T-cell (primary cell): ENCODE measurements at regions not wholly inside any gene's neighbourhood (a gene's known extent, or its start where the extent isn't known, plus 50 kb on each side); places are given as distances from the start of the nearest gene placed in this dataset.
A peak's percentile ranks its signal among the peaks of the same experiment; 100 is the strongest.

Source experiments
- ATAC-seq, 4 experiments: fragments of 200-7000 bp in 3 of 4; fragments of 150-1000 bp in 1 of 4; cut with Tn5 transposase; replicated peaks in 1 of 4; 1 replicate in 3 of 4; 2 replicates in 1 of 4; pipeline ENCODE4 v1.10.0; 2021; ENCODE audit warnings: moderate library complexity in 3 of 4, mild to moderate bottlenecking in 2 of 4, moderate number of reproducible peaks in 1 of 4
- CTCF ChIA-PET, 2 donors: fragments of 300-600 bp; sonication (Branson Sonifier 250); formaldehyde crosslinking; loops; one replicate each; lab custom pipeline; 2022; ENCODE audit warnings: antibody characterized with exemption in 2 of 2; lab: Charles Lee
- POLR2A ChIA-PET, 2 donors: fragments of 300-600 bp; sonication (Branson Sonifier 250); formaldehyde crosslinking; loops; one replicate each; lab custom pipeline; 2022; ENCODE audit warnings: antibody characterized with exemption in 2 of 2; lab: Charles Lee
- DNase-seq, 35 experiments: peaks; one replicate each; pipeline versions ENCODE4 v3.0.0 to v3.0.0-alpha.2; 2013 to 2023
- H3K27ac ChIP-seq: one replicate; pipeline ENCODE4 v1.5.1; 2013; ENCODE audit warnings: low read length
- H3K27me3 ChIP-seq, 2 experiments: replicated peaks in 1 of 2; 1 replicate in 1 of 2; 2 replicates in 1 of 2; pipeline versions ENCODE4 v1.6.1 to v1.7.0; 2013; ENCODE audit warnings: low read length in 1 of 2, mixed read lengths in 1 of 2; ENCODE audit not compliant: control insufficient read depth in 2 of 2, insufficient read depth in 2 of 2; ENCODE audit errors: extremely low read depth in 1 of 2
- H3K36me3 ChIP-seq, 2 donors: 1 replicate in 1 of 2; 2 replicates in 1 of 2; pipeline versions ENCODE4 v1.6.1 to v1.7.0; 2013; ENCODE audit warnings: low read length in 1 of 2; ENCODE audit not compliant: control insufficient read depth in 2 of 2, insufficient read depth in 1 of 2; ENCODE audit errors: extremely low read depth in 1 of 2
- H3K4me1 ChIP-seq, 2 experiments: 1 replicate in 1 of 2; 2 replicates in 1 of 2; pipeline versions ENCODE4 v1.6.1 to v1.7.0; 2013; ENCODE audit warnings: low read length in 2 of 2, mixed read lengths in 1 of 2; ENCODE audit not compliant: insufficient read depth in 2 of 2, control insufficient read depth in 1 of 2; ENCODE audit errors: extremely low read depth in 1 of 2
- H3K4me3 ChIP-seq, 2 donors: 1 replicate in 1 of 2; 2 replicates in 1 of 2; pipeline versions ENCODE4 v1.5.1 to v1.7.0; 2013; ENCODE audit warnings: mild to moderate bottlenecking in 2 of 2, low read length in 1 of 2, moderate library complexity in 1 of 2; ENCODE audit not compliant: control insufficient read depth in 1 of 2; ENCODE audit errors: extremely low read depth in 1 of 2
- H3K9me3 ChIP-seq: 2 replicates; pipeline ENCODE4 v1.7.0; 2013
- H3K27ac Mint-ChIP-seq, 2 donors: one replicate each; pipeline ENCODE4 v1.8.0; 2020 to 2021; ENCODE audit warnings: mild to moderate bottlenecking in 2 of 2, mixed read lengths in 2 of 2
- H3K27me3 Mint-ChIP-seq, 2 donors: one replicate each; pipeline ENCODE4 v1.8.0; 2021 to 2022; ENCODE audit warnings: mixed read lengths in 2 of 2
- H3K36me3 Mint-ChIP-seq: one replicate; pipeline ENCODE4 v1.8.0; 2021; ENCODE audit warnings: mixed read lengths
- H3K4me1 Mint-ChIP-seq, 3 donors: one replicate each; pipeline ENCODE4 v1.8.0; 2020 to 2022; ENCODE audit warnings: mixed read lengths in 3 of 3, mild to moderate bottlenecking in 1 of 3
- H3K4me3 Mint-ChIP-seq, 3 donors: one replicate each; pipeline ENCODE4 v1.8.0; 2020 to 2022; ENCODE audit warnings: mild to moderate bottlenecking in 3 of 3, mixed read lengths in 3 of 3, moderate library complexity in 3 of 3
- H3K9me3 Mint-ChIP-seq, 3 donors: one replicate each; pipeline ENCODE4 v1.8.0; 2020 to 2022; ENCODE audit warnings: mixed read lengths in 3 of 3
- WGBS: methylation state at CpG from one replicate; pipeline ENCODE4 v1.1.5; 2013; ENCODE audit warnings: missing lambda C conversion rate; ENCODE audit not compliant: insufficient coverage; 5-methylcytosine and 5-hydroxymethylcytosine counted together

DNA sequence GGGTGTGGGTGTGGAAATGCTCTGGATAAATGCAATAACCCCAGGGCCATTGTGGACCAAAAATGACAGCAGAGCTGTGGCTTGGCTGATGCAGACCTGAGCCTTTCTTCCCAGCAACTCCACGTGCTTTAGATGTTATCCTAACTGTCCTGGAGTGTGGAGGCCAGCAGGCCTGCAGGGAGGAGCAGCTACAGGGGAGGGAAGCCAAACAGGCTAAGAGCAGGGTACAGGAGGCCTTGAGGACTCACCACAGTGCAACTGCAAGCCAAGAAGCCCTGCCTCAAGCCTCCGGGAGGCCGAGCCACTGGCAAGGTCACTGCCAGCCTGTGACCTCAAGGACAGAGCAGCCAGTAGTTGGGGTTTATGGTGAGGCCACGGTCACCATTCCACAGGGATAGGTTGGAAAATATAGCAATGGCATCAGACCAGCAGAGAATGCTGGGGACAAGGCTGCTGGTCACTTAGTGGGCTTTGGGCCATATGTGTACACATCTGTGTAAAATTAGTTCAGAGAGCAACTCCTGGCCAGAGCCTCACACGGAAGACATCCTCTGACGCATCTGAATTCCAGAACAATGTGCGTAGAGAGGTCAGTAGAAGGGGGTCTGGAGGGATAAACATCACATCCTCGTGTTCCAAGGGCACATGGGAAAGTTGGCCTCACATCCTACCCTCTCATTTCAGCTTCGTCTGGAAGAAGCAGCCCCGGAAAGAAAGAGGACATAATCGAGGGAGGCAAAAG, 76.2 kb upstream of the UPP2 start:
- DNase-seq: no peak
- H3K4me3 ChIP-seq: no peak overlapping the region
- Mint-ChIP-seq H3K9me3 (no peaks in the 10 kb centered on the region), H3K36me3 (no peaks in the 10 kb centered on the region), H3K4me3 (no peak overlapping the region), H3K27ac (no peak overlapping the region), H3K27me3 (peaks cover 0 to 6% of the 10 kb centered on the region in 2 donors), H3K4me1 (peaks cover 9 to 11% (median 10%) of the 10 kb centered on the region in 3 donors)
- peaks cover 0 to 3% of the 10 kb centered on the region in 2 experiments for H3K27me3 ChIP-seq
- no peak overlapping the region for H3K27ac ChIP-seq
- no peaks in the 10 kb centered on the region for H3K9me3 ChIP-seq
- ChIA-PET CTCF (interaction anchor here (0.5 to 4.4 kb wide), 13 partner anchors 7 to 1567 kb away, joined by 3 to 57 read pairs (median 5); no protein-coding TSS in a partner anchor), POLR2A (no interaction called here)
- 83% methylated on average over 5 of the region's 11 CpGs for WGBS
- no peaks in the 10 kb centered on the region for H3K36me3 ChIP-seq
- ATAC-seq: no peak
- H3K4me1 ChIP-seq: peaks cover 0 to 5% of the 10 kb centered on the region in 2 experiments

- H3K27me3 Mint-ChIP-seq: peaks cover 0 to 6% of the 10 kb centered on the region in 2 donors
- WGBS: 0% methylated on average over 2 of the region's 4 CpGs
- no peaks in the 10 kb centered on the region for H3K36me3 ChIP-seq
- no peak overlapping the region for H3K4me3 Mint-ChIP-seq
- DNase-seq (peak in 32 of 35 experiments; percentile 4 to 67 (median 34)), ATAC-seq (peak in 3 of 4 experiments; percentile 50 to 64 (median 58))
- no peak overlapping the region for H3K4me3 ChIP-seq
- H3K9me3 ChIP-seq: no peaks in the 10 kb centered on the region
- H3K27ac ChIP-seq: no peak overlapping the region
- no peaks in the 10 kb centered on the region for H3K9me3 Mint-ChIP-seq
- H3K27ac Mint-ChIP-seq: no peak overlapping the region
- peaks cover 0 to 3% of the 10 kb centered on the region in 2 experiments for H3K27me3 ChIP-seq
- H3K4me1 Mint-ChIP-seq: peaks cover 9 to 11% (median 10%) of the 10 kb centered on the region in 3 donors
- ChIA-PET CTCF (interaction anchor here (0.5 to 4.4 kb wide), 44 partner anchors 8 to 1982 kb away, joined by 3 to 57 read pairs (median 4); no protein-coding TSS in a partner anchor), POLR2A (no interaction called here)
- H3K4me1 ChIP-seq: peaks cover 0 to 5% of the 10 kb centered on the region in 2 experiments
- H3K36me3 Mint-ChIP-seq: no peaks in the 10 kb centered on the region
Observed at GRCh38 chr2:158024288-158024898, 77.3 kb upstream of the UPP2 start.

GRCh38 chr2:158022888-158023287, 78.8 kb upstream of the UPP2 start:
- Histone ChIP-seq H3K27me3 (peaks cover 0 to 6% of the 10 kb centered on the region in 2 experiments), H3K9me3 (no peaks in the 10 kb centered on the region), H3K4me1 (peaks cover 0 to 5% of the 10 kb centered on the region in 2 experiments), H3K27ac (no peak overlapping the region), H3K4me3 (no peak overlapping the region), H3K36me3 (no peaks in the 10 kb centered on the region)
- ATAC-seq (peak in 2 of 4 experiments; percentile 56 to 66), DNase-seq (no peak)
- no peak overlapping the region for H3K4me3 Mint-ChIP-seq
- H3K27ac Mint-ChIP-seq: no peak overlapping the region
- CTCF ChIA-PET: interaction anchor here (0.5 to 4.4 kb wide), 18 partner anchors 8 to 1682 kb away, joined by 3 to 57 read pairs (median 4); no protein-coding TSS in a partner anchor
- WGBS: 0% methylated on average over 1 of the region's 1 CpG
- POLR2A ChIA-PET: no interaction called here
- H3K27me3 Mint-ChIP-seq: peaks cover 0 to 4% of the 10 kb centered on the region in 2 donors
- no peaks in the 10 kb centered on the region for H3K36me3 Mint-ChIP-seq
- no peaks in the 10 kb centered on the region for H3K9me3 Mint-ChIP-seq
- peaks cover 9 to 11% (median 10%) of the 10 kb centered on the region in 3 donors for H3K4me1 Mint-ChIP-seq

DNA sequence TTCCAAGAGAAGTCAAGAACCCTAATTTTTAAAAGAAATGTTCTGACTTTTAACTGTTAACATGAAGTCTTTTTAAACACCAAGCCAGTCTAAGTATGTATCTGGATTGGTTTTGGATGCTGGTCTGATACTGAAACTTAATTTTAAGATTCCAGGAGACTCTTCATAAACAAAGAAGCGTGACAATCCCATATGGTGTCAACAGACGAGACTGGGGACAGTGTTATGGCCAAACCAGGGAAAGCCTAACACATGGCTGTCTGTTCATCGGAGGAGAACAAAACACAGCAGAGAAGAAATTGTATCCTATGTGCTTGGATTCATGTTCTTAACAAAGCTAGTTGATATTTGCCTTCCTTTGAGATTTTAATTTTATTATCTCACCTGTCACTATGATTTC, 80.5 kb upstream of the UPP2 start:
- Histone ChIP-seq H3K27me3 (peaks cover 0 to 3% of the 10 kb centered on the region in 2 experiments), H3K4me1 (peaks cover 0 to 5% of the 10 kb centered on the region in 2 experiments), H3K9me3 (no peaks in the 10 kb centered on the region), H3K4me3 (no peak overlapping the region), H3K36me3 (no peaks in the 10 kb centered on the region), H3K27ac (no peak overlapping the region)
- H3K4me1 Mint-ChIP-seq: peaks cover 9 to 11% (median 10%) of the 10 kb centered on the region in 3 donors
- POLR2A ChIA-PET: no interaction called here
- H3K36me3 Mint-ChIP-seq: no peaks in the 10 kb centered on the region
- no CpG with 5 or more reads among the region's 3 CpGs for WGBS
- H3K9me3 Mint-ChIP-seq: no peaks in the 10 kb centered on the region
- no peak overlapping the region for H3K4me3 Mint-ChIP-seq
- CTCF ChIA-PET: interaction anchor here (0.6 to 4.0 kb wide), 5 partner anchors 192 to 735 kb away, joined by 3 to 57 read pairs (median 5); no protein-coding TSS in a partner anchor
- H3K27me3 Mint-ChIP-seq: peaks cover 0 to 4% of the 10 kb centered on the region in 2 donors
- DNase-seq (no peak), ATAC-seq (no peak)
- H3K27ac Mint-ChIP-seq: no peak overlapping the region

- no peak overlapping the region for H3K27ac Mint-ChIP-seq
- DNase-seq: peak in 17 of 35 experiments; percentile 7 to 38 (median 18)
Observed at GRCh38 chr2:158015428-158016076, 86.1 kb upstream of the UPP2 start.

DNA sequence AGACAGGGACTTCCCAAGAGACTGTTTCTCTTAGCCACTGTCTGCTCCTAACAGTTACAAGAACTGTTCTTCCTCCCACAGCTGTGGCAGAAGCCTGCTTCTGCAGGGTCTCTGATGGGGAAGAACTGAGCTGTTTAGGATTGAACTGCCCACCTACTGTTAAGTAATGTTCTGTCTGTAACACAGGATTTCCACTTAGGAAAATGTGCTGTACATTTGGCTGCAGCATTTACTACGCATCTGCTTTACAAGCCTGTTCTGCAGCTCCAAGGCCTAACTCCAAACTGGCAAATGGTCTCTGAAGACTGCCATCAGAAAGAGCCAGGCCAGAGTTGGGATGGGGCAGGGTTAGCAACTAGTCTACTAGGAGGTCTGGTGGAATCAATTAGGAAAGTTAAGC, 87.8 kb upstream of the UPP2 start:
- no peaks in the 10 kb centered on the region for H3K9me3 Mint-ChIP-seq
- H3K27ac Mint-ChIP-seq: no peak overlapping the region
- Histone ChIP-seq H3K4me3 (no peak overlapping the region), H3K27me3 (peaks cover 0 to 3% of the 10 kb centered on the region in 2 experiments), H3K9me3 (no peaks in the 10 kb centered on the region), H3K36me3 (no peaks in the 10 kb centered on the region), H3K4me1 (no peaks in the 10 kb centered on the region), H3K27ac (no peak overlapping the region)
- H3K36me3 Mint-ChIP-seq: no peaks in the 10 kb centered on the region
- H3K4me3 Mint-ChIP-seq: no peak overlapping the region
- CTCF ChIA-PET: interaction anchor here (1.0 to 2.4 kb wide), 3 partner anchors 10 to 233 kb away, joined by 3 to 9 read pairs (median 3); no protein-coding TSS in a partner anchor
- ATAC-seq (no peak), DNase-seq (no peak)
- peaks cover 0 to 16% (median 6%) of the 10 kb centered on the region in 3 donors for H3K4me1 Mint-ChIP-seq
- WGBS: 83% methylated on average over 1 of the region's 1 CpG
- peaks cover 0 to 4% of the 10 kb centered on the region in 2 donors for H3K27me3 Mint-ChIP-seq
- POLR2A ChIA-PET: interaction anchor here in 1 of 2 donors (0.5 kb wide), 1 partner anchor 187 kb away, joined by 6 read pairs; no protein-coding TSS in a partner anchor

More at GRCh38 chr2:158015428-158016076, 86.1 kb upstream of the UPP2 start:
- no peaks in the 10 kb centered on the region for H3K9me3 Mint-ChIP-seq
- peaks cover 0 to 4% of the 10 kb centered on the region in 2 donors for H3K27me3 Mint-ChIP-seq
- peak; percentile 45 to 67 (median 56) for ATAC-seq
- no peaks in the 10 kb centered on the region for H3K36me3 Mint-ChIP-seq
- H3K4me1 Mint-ChIP-seq: peaks cover 0 to 15% (median 6%) of the 10 kb centered on the region in 3 donors
- Histone ChIP-seq H3K4me3 (no peak overlapping the region), H3K27ac (no peak overlapping the region), H3K27me3 (peaks cover 0 to 3% of the 10 kb centered on the region in 2 experiments), H3K36me3 (no peaks in the 10 kb centered on the region), H3K4me1 (no peaks in the 10 kb centered on the region), H3K9me3 (no peaks in the 10 kb centered on the region)
- ChIA-PET CTCF (interaction anchor here in 1 of 2 donors (2.4 kb wide), 1 partner anchor 9 kb away, joined by 9 read pairs; no protein-coding TSS in a partner anchor), POLR2A (no interaction called here)
- WGBS: no CpG with 5 or more reads among the region's 4 CpGs
- H3K4me3 Mint-ChIP-seq: no peak overlapping the region
